GM20000 (cell line): ENCODE measurements at regions not wholly inside any gene's neighbourhood (a gene's known extent, or its start where the extent isn't known, plus 50 kb on each side); places are given as distances from the start of the nearest gene placed in this dataset.

Experiments used
- DNase-seq: peaks from one replicate; pipeline ENCODE4 v3.0.0; 2012; ENCODE audit warnings: low spot score
- TF ChIP-seq, protein P1 (sequence below): IDR thresholded peaks from 2 replicates; pipeline ENCODE4 v1.5.1; 2012; ENCODE audit warnings: mild to moderate bottlenecking, control low read depth; ENCODE audit errors: extremely low read depth, missing control alignments

DNA sequence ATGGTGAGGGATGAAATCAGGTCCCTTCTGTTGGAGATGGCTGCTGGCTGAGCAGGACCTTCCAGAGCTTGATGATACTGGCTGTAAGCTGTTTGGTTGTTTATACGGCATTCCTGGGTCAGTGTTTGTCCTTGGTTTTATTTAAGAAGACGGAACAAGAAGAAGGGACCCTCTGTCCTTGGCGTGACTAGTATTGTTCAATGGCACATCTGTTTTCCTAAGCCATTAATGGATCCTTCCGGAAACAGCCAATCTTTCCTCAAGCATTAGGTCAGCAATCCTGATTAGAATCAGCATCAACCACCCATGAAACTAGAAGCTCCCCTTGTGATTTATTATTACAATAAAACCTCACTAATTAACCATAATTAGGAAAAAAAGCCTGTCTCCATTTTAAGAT lies 128.7 kb upstream of the KIAA1217 start:
- TF ChIP-seq, protein P1, sequence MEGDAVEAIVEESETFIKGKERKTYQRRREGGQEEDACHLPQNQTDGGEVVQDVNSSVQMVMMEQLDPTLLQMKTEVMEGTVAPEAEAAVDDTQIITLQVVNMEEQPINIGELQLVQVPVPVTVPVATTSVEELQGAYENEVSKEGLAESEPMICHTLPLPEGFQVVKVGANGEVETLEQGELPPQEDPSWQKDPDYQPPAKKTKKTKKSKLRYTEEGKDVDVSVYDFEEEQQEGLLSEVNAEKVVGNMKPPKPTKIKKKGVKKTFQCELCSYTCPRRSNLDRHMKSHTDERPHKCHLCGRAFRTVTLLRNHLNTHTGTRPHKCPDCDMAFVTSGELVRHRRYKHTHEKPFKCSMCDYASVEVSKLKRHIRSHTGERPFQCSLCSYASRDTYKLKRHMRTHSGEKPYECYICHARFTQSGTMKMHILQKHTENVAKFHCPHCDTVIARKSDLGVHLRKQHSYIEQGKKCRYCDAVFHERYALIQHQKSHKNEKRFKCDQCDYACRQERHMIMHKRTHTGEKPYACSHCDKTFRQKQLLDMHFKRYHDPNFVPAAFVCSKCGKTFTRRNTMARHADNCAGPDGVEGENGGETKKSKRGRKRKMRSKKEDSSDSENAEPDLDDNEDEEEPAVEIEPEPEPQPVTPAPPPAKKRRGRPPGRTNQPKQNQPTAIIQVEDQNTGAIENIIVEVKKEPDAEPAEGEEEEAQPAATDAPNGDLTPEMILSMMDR, result no peak
- no peak for DNase-seq

DNA sequence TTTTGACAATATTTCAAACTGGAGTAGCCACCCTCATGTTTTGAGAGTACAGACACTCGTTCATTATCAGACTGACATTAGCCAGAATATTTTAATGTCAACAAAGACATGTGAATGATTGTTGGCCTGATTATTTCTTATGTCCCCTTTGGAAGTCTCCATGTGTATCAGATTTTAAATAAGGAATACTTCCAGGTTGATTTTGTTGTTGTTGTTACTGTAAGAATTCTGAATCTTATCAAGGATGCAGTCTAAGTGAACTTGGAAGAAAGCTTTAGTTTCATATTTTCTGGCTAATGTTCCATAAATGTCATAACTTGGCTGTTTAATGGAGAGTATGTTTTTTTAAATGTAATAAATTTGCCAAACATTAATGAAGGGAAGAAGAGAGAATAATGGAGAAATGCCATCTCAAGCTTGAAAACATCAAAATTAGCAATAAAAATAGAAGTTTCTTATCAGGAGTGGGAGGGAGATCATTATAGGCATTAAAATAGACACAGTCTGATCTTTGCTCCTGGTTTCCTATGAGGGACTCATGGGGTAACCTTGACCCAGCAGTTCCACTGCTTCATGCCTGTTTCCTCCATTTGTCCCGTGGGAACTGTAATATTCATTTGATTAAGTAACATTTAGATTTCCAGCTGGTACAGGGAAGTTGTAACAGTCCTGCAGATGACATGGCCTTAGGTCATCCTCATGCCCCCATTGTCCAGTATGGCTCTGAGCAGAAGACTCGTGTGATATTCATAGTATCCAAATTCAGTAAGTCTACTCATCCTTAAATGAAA lies 122.4 kb upstream of the KIAA1217 start:
- TF ChIP-seq, protein P1, result no peak
- DNase-seq, result no peak

DNA sequence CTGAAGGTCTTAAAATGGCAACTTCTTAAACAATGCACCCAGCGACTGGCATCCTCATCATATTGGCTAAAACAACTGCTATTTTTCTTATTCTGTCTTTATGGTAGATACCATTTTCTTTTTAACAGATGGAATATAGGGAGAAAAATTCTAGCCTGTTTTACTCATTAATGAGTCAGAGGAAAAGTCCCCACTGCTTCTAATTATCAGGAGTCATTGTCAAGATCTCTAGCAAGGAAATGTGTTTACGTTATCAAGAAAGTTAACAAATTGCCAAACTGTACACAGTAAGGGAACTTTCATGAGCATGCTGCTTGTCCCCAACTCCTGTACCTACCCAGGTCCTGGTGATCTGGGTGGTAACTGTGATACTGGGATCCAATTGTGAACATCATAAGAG lies 117.7 kb upstream of the KIAA1217 start:
- TF ChIP-seq, protein P1, result no peak
- DNase-seq, result no peak

DNA sequence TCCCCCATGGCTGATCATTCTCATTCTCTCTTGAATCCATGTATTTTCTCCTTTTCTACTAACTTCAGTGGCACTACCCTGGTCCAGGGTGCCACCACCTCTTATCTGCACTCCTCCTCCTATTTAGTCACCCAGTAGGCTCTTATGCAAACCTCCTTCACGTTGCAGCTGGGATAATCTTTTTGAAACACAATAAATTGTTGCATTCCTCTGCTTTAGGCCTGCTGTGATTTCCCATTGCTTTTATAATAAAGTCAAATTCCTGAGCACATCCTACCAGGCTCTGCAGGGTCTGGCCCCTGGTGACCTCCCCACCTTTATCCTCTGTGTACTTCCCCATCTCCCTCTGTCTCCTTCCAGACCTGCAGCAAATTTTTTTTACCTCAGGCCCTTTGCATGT lies 112.7 kb upstream of the KIAA1217 start:
- TF ChIP-seq, protein P1, result no peak
- no peak for DNase-seq

DNA sequence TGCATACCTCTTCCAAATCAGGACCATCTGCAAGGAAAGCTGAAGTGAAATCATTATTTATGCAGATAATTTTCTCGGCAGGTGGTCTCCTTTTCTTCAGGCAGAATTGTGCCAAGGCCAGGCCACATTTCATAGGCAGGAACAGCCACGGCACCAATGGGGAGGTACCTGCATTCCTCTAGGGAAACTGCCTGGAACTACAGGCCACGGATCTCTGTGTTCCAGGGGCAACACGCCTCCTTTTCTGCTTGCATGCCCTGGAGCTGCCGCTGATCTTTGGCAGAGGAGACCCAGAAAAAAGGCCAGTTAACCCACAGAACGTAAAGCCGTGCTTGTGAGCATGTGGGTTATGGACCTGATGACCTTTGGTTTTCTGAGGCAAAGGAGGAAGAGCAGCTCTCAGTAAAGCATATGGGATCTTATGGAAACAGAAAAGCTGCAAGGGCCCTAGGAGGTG lies 111.2 kb upstream of the KIAA1217 start:
- no peak for DNase-seq
- TF ChIP-seq, protein P1, result no peak

DNA sequence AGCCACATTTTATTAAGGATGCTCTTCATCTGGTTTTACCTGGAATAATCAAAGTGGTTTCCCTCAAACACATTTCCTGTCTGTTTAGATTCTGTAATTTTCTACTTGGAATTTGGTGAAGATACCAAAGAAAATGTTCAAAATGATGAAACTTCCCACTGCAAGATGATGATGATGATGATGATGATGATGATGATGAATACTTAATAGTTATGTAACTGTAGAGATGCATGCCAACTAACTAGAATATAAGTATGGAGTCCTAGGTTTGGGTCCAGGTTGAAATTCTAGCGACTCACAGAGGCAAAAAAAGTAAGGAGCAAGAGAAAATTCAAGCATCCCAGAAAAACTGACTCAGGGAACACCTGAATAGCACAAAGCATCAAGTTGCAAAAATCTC lies 104.0 kb upstream of the KIAA1217 start:
- no peak for DNase-seq
- TF ChIP-seq, protein P1, result no peak

DNA sequence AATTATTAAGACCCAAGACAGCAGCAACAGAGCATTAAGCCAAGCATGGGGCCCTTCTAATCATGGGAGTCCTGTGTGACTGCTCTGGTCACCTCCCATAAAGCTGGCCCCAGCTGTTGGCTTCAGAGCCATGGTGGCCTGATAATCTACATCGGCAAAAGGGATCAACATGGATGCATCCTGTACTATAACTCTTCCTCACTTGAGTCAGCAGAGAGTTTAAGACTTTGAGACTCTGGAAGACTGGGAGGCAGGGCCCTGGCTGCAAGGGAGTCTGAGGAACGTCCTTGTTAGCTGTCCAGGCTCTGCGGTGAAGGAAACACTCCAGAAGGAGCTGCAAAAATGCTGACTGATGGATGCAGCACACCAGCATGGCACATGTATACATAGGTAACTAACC lies 95.0 kb upstream of the KIAA1217 start:
- DNase-seq, result no peak
- TF ChIP-seq, protein P1, result no peak
